ENCODE measurements at regions not wholly inside any gene's neighbourhood (a gene's known extent, or its start where the extent isn't known, plus 50 kb on each side); places are given as distances from the start of the nearest gene placed in this dataset.

DNA sequence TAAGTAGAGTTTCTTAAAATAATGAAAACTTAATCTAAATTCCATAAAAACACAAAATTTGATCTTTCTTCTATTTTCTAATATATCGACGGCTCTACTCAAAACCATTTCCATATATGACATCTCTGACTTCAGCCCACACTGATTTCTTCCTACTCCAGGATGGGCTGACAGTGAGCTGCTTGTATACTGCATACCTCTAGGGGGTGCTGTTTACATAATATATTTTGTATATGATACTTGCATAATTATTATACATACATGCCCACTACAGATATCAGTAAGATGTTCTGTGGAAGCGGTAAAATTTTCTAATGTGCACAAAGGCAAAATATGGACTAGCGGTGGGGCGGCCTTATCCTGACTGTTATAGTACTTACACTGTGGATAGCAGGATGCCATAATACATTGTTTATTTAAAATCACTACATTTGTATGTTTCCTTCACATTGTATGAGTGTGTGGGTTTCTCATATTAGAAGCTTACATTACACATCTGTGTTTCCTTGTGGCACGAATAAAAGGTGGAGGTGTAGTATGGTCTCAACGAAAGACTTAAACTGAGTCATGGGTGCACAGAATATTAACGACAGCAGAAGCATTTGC, 66.1 kb upstream of the NXPH2 start:
- TF ChIP-seq, protein P1, sequence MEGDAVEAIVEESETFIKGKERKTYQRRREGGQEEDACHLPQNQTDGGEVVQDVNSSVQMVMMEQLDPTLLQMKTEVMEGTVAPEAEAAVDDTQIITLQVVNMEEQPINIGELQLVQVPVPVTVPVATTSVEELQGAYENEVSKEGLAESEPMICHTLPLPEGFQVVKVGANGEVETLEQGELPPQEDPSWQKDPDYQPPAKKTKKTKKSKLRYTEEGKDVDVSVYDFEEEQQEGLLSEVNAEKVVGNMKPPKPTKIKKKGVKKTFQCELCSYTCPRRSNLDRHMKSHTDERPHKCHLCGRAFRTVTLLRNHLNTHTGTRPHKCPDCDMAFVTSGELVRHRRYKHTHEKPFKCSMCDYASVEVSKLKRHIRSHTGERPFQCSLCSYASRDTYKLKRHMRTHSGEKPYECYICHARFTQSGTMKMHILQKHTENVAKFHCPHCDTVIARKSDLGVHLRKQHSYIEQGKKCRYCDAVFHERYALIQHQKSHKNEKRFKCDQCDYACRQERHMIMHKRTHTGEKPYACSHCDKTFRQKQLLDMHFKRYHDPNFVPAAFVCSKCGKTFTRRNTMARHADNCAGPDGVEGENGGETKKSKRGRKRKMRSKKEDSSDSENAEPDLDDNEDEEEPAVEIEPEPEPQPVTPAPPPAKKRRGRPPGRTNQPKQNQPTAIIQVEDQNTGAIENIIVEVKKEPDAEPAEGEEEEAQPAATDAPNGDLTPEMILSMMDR (IDR thresholded peaks at IDR 0.05), result peak; percentile 76; the same call in 1 of the 2 replicates
- TF ChIP-seq POLR2AphosphoS5 (IDR thresholded peaks at IDR 0.05; ENCODE audit: low read depth, low read length) (no peak), SIN3A (IDR thresholded peaks at IDR 0.05; ENCODE audit: borderline replicate concordance, insufficient read depth, low read depth, low read length) (no peak)
- TF ChIP-seq, protein P2, sequence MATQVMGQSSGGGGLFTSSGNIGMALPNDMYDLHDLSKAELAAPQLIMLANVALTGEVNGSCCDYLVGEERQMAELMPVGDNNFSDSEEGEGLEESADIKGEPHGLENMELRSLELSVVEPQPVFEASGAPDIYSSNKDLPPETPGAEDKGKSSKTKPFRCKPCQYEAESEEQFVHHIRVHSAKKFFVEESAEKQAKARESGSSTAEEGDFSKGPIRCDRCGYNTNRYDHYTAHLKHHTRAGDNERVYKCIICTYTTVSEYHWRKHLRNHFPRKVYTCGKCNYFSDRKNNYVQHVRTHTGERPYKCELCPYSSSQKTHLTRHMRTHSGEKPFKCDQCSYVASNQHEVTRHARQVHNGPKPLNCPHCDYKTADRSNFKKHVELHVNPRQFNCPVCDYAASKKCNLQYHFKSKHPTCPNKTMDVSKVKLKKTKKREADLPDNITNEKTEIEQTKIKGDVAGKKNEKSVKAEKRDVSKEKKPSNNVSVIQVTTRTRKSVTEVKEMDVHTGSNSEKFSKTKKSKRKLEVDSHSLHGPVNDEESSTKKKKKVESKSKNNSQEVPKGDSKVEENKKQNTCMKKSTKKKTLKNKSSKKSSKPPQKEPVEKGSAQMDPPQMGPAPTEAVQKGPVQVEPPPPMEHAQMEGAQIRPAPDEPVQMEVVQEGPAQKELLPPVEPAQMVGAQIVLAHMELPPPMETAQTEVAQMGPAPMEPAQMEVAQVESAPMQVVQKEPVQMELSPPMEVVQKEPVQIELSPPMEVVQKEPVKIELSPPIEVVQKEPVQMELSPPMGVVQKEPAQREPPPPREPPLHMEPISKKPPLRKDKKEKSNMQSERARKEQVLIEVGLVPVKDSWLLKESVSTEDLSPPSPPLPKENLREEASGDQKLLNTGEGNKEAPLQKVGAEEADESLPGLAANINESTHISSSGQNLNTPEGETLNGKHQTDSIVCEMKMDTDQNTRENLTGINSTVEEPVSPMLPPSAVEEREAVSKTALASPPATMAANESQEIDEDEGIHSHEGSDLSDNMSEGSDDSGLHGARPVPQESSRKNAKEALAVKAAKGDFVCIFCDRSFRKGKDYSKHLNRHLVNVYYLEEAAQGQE (IDR thresholded peaks at IDR 0.05; ENCODE audit: insufficient read depth in 1 of 2, low read depth in 2 of 2, low read length in 1 of 2), result no peak
